Hepatocyte (in vitro differentiated cells): ENCODE measurements at regions not wholly inside any gene's neighbourhood (a gene's known extent, or its start where the extent isn't known, plus 50 kb on each side); places are given as distances from the start of the nearest gene placed in this dataset.

Experiments
- CTCF ChIP-seq: fragments of 200-600 bp; sonication (generic); IDR thresholded peaks from 2 replicates; pipeline ENCODE4 v1.5.1; 2016; ENCODE audit warnings: antibody characterized with exemption, mild to moderate bottlenecking; ENCODE audit not compliant: poor library complexity
- EZH2 ChIP-seq: fragments of 200-600 bp; sonication (generic); IDR thresholded peaks from 2 replicates; pipeline ENCODE4 v1.6.1; 2016; ENCODE audit warnings: antibody characterized with exemption, mild to moderate bottlenecking, borderline replicate concordance
- EZH2phosphoT487 ChIP-seq: fragments of 200-600 bp; sonication (generic); IDR thresholded peaks from one replicate; pipeline ENCODE4 v1.6.1; 2018; ENCODE audit warnings: antibody characterized with exemption, mild to moderate bottlenecking, low read depth, moderate library complexity; ENCODE audit not compliant: unreplicated experiment, severe bottlenecking

- TF ChIP-seq CTCF (no peak), EZH2 (no peak), EZH2phosphoT487 (no peak)
Measured at GRCh38 chr1:29527314-29528004, 291.1 kb downstream of the PTPRU start.
